ENCODE measurements at regions not wholly inside any gene's neighbourhood (a gene's known extent, or its start where the extent isn't known, plus 50 kb on each side); places are given as distances from the start of the nearest gene placed in this dataset.
"Not testable (repeated sequence)": the region's sequence is repeated elsewhere in the genome, so short reads cannot be mapped to it uniquely, and the experiment has no call there.

DNA sequence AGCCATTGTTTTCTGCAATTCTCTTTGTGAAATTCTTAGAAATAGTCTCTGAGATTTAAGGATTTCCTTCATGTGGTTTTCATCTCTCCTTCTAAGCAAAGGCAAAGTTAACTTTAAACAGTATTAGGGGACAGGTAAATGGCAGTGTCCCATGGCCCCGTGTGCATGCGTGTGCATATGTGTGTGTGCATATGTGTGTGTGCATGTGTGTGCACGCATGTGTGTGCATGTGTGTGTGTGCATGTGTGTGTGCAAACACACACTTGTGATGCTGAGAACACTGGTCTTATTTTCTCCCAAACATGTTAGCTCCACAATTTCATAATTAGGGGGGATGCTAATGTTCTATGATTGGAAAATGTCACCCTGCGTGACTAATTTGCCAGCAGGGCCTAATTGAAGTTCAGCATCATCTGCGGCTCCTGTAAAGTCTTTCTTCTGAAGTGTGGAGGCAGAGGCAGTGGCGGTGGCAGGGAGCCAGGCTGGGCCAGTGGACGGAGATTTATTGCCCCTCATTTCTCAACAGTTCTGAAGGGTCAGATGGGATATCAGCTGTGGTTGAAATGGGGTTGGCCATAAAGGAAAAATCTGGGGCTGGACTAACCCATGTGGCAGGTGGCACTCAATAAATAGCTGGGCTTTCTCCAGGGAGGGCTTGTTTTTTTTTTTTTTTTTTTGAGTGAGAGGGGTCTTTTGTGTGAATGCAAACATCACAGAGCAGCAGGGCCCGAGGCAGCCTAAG is 289.3 kb upstream of the PODXL start:
- no peak for DNase-seq

GRCh38 chr7:131844369-131844768 is 287.9 kb upstream of the PODXL start:
- DNase-seq = no peak

- no peak for DNase-seq
These were observed 287.5 kb upstream of the PODXL start for GRCh38 chr7:131843898-131844331.

DNA sequence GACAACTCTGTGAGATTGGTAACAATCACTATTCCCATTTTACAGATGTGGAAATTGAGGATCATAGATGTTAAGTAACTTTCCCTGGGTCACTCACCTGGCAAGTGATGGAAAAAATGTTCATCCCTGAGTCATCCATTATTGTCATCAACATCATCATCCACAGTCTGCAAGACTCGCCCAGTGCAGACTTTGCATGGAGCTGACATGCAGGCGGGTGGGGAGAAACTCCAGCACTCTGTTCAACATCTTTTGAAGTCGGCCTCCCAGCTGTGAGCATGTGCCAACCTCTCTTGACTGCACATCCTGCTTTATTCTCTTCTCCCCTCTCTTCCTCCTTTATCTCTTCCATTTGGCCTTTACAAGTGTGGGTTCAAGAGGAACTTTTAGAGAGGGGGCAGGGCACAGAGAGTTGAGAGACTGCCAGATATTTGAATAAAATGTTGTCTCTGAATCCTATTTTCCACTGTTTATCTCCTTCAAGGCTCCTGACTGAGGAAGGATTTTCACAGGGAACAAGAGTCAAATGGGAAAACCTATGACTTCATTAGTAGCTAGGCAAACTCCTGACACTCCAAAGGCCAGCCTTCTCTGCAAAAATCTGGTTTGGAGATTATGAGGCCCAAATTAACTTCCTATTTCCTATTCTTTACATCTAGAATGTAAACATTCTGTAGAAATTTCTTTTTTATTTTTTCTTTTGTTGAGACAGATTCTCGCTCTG is 283.7 kb upstream of the PODXL start:
- DNase-seq = no peak

DNA sequence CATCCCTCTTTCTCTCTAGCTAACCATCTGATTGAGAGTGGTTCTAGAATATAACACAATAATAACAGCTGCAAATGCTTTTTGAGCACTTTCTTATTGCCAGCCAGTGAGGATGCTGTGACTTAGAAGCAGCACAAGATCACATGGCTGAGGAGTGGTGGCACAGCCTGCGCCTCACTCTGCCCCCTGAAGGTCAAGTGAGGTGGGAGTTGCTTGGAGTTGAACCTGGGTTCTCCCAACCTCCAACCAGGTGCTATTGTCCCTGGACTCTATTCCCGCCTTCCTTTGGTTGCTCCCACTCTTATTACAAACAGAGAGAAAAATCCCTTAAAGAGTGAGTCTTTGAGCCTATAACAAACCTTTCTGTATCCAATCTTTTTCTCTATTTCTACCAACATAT is 280.3 kb upstream of the PODXL start:
- no peak for DNase-seq

DNA sequence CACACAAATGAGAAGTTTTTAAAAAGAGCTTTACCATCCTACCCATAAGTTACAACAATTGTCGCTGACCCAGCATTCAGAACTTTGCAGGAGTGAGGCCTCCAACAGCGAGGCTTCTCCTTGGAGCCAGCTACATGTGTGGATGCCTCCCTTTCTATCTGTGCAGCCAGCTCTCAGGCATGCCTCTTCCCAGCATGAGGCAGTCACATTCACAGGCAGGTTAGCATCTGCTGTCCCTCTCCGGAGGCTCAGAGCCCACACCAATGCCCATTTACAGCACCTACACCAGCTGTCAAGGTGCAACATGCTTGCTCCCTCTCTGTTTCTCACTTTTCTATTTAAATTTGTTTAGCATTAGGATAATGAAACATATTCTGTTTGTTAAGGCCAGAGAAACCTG is 278.7 kb upstream of the PODXL start:
- DNase-seq = no peak

DNA sequence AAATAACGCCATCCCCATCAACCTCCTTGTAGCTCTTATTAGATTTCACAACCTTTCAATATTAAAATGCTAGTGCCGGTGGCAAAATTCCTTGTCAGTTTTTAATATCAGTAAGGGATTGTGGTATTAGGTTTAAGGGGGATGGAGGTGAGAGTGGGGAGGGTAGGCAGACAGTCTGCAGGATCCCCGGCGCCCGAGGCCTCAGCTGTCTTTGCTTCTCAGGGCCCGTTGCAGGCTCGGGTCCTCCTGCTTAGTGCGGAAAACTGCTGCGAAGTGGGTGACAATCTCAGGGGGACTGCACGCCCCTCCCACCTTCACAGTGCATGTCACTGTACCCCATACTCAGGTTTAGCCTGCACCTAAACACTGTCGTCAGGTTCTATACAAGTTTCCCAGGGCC is 274.3 kb upstream of the PODXL start:
- DNase-seq = no peak

GRCh38 chr7:131829947-131830558 is 273.6 kb upstream of the PODXL start:
- DNase-seq = no peak

- no peak for DNase-seq
These were observed 271.0 kb upstream of the PODXL start for GRCh38 chr7:131827421-131827820.

- no peak for DNase-seq
These were observed 270.5 kb upstream of the PODXL start for GRCh38 chr7:131826960-131827359.

DNA sequence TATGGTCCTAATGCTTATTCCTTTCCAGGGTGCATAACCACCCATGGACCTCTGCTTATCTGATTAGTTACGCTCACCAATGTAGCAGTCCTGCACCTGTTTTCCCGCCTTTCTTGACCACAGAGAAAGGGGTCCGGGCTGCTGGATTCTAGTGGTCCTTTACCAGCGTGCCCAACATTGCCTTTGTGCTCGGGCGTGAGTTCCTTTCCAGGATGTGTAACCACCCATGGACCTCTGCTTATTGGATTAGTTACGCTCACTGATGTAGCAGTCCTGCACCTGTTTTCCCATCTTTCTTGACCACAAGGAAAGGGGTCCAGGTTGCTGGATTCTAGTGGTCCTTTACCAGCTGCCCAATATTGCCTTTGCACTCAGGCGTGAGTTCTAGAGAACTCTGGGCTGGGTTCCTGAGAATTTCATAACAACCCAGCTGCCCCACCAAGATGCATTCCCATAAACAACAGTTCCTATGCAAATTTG is 267.6 kb upstream of the PODXL start:
- DNase-seq = not testable (repeated sequence)

DNA sequence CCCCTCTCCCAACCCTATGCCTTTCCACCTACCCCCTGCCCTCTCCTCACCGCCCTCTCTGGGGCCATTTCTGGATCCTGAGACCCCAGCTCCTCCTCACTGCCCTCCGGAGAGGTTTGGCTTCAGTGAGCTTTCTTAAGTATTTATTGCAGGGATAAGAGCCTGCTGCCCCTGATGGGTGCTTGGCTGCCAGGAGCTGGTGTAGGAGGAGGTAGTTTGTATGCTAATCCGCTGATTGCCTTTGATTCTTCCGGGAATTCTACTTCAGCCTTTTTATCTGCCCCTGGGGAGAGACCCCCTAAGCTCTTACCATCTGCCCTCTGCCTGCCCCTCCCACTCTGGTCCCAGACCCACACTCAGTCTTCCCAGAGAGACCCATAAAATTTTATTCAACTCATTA is 263.5 kb upstream of the PODXL start:
- DNase-seq = no peak

DNA sequence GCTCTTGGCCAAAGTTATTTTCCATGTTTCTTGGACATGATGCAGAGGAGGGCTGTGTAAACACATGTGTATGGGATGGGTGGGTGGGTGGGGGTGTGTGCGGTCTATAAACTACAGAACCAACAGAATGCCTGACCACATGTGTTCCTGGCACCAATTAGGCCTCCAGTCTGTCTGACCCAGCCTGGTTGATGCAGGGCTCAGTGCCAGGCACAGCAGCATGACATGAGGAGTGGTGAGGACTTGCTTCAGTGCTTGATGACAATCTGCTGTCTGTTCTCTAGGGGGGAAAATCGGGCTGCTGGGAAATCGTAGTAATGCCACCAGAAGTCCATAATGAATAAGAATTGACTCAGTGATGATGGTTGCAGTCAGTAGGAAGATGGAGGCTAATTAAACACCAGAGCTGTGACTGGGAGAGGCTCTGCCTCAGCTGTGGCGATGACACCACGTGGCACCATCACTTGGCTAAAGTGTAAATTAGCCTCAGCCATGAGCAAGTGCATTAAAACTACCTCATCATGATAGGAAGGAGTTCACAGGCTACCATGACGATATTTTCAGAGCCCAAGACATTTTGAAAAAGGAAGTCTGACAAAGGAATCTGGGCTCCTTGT is 260.1 kb upstream of the PODXL start:
- no peak for DNase-seq

DNA sequence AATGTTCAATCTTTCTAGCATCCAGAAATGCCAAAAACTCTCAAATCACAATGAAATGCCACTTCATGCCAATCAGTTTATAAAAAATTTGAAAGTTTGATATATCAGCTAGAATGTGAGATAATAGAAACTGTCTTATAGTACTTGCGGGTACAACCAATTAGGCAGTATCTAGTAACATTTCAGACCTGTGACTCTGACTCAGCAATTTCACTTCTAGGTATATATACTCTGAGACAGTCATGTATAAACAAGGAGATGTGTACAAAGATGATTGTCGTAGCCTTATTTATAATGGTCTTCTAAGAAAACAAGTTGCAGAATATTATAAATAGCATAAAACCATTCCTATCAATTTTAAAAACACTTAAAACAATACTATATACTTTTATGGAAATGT is 252.3 kb upstream of the PODXL start:
- no peak for DNase-seq

DNA sequence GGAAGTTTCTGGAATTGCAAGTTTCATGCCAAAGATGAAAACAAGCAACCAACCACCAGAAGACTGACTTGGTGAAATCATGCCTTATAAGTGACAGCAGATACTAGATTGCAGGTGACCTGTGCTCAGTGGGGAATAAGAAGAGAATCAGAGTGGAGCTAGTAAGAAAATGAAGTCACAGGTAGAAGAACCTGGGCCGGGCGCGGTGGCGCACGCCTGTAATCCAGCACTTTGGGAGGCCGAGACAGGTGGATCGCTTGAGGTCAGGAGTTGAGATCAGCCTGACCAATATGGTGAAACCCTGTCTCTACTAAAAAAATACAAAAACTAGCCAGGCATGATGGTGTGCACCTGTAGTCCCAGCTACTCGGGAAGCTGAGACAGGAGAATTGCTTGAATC is 251.7 kb upstream of the PODXL start:
- not testable (repeated sequence) for DNase-seq

GRCh38 chr7:131803816-131804215 is 247.4 kb upstream of the PODXL start:
- DNase-seq = no peak

GRCh38 chr7:131802195-131802864 is 245.9 kb upstream of the PODXL start:
- DNase-seq = no peak

DNA sequence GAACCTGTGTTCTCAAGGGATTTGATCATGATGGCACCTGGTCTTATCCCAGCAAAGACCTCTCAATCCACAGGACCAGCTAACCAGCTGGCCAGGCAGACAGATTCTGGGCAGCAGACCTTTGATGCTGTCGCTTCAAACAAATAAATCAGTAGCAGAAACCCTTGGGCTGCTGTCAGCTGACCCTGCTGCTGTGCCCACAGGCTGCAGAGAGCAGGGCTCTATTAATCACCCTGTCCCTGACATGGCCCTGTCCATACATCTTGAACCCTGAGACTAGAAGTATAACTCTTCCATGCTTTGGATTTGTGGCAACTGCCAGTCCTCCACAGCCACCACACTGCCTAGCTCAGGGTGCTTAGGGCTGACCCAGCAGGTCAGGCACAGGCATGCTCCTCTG is 244.1 kb upstream of the PODXL start:
- no peak for DNase-seq

DNA sequence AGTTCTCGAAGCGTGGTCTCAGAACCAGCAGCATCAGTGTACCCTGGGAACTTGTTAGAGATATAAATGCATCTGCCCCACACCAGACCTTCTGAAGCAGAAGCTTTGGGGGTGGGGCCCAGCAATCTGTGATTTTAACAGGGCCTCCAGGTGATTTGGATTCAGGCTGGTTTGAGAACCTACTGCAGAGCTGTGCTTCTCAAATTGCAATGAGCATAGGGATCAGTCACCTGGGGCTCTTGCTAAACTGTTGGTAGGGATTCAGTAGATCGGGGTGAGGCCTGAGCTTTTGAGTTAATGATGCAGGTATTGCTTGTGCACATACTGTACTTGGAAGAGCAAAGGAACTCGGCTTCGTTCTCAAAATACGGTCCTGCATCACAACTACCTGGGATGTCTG is 243.6 kb upstream of the PODXL start:
- DNase-seq = no peak

GRCh38 chr7:131797841-131798240 is 241.4 kb upstream of the PODXL start:
- DNase-seq = no peak

DNA sequence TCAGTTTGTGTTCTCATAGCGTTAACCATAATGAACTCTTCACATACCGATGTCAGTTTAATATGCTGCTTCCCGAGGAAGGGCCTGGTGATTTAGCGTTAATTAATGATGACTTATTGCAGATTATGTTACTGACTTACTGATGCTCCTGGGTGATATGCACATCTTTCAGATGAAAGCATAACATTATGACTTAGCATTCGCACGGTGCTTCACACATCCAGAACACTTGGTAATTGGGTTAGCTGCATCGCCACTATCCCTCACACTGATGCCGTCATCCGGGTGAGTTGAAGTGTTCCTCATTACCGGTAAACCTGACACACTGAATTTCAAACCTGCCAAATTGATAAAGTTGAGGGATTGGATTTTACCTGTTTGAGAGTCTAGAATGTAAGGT is 239.0 kb upstream of the PODXL start:
- no peak for DNase-seq

GRCh38 chr7:131792311-131792710 is 235.9 kb upstream of the PODXL start:
- DNase-seq = no peak

- no peak for DNase-seq
These were observed 230.7 kb upstream of the PODXL start for GRCh38 chr7:131787101-131787500.
